Eye (tissue), 1 donor: ENCODE measurements at regions not wholly inside any gene's neighbourhood (a gene's known extent, or its start where the extent isn't known, plus 50 kb on each side); places are given as distances from the start of the nearest gene placed in this dataset.
"Not testable (repeated sequence)": the region's sequence is repeated elsewhere in the genome, so short reads cannot be mapped to it uniquely, and the experiment has no call there.

Experiments used
- DNase-seq: peaks from one replicate; pipeline ENCODE4 v3.0.0-alpha.2; 2015

DNA sequence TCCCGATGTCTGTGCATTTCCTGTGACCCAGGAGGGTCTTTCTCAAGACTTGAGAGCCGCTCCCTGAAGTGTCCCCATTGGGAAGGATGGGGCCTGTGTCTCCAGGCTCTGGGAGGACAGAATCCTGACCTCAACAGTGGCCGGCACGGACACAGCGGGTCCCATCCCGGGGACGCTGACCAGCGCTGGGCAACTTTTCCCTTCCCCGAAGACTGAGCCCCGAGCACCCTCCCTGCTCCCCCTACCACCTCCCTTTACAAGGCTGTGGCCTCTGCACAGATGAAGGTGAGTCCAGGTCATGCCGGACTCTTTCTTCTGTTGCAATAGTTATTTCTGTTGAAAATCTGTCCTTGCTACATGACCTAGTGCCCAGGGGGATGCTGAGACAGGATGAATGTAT is 135.7 kb downstream of the TMEM121 start:
- not testable (repeated sequence) for DNase-seq

DNA sequence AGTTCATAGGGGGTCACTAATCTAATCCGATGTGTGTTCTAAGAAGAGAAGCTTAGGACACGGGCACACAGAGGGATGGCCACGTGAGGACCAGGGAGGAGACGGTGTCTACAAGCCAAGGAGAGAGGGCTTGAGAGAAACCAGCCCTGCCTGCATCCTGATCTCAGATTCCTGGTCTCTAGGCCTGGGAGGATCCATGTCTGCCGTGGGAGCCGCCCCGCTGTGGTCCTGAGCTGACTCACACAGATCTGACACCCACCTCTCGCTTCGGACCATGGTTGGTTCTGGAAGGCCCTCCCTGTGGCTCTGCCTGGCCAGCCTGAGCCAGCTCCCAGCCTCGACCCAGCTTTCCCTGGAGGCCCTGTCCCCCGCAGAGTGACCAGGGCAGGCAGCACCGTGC is 136.2 kb downstream of the TMEM121 start:
- not testable (repeated sequence) for DNase-seq

DNA sequence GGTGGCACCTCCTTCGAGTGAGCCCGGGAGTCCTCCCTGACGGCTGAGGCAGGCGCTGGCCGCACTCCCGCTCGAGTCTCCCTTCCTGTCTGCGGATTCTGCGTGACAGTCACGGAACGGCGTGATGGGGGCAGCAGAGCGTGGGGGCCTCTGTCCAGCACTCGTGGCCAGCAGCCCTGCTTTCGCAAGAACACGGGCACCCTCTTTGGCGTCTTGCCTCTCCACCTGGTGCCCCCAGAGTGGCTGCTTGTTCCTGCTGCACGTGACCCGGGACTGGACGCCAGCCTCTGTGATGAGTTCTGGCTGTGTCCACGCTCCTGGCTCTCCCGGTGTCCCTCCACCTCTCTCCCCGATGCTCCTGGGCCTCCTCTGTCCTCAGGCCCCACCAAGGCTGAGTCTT is 136.9 kb downstream of the TMEM121 start:
- DNase-seq, result not testable (repeated sequence)

DNA sequence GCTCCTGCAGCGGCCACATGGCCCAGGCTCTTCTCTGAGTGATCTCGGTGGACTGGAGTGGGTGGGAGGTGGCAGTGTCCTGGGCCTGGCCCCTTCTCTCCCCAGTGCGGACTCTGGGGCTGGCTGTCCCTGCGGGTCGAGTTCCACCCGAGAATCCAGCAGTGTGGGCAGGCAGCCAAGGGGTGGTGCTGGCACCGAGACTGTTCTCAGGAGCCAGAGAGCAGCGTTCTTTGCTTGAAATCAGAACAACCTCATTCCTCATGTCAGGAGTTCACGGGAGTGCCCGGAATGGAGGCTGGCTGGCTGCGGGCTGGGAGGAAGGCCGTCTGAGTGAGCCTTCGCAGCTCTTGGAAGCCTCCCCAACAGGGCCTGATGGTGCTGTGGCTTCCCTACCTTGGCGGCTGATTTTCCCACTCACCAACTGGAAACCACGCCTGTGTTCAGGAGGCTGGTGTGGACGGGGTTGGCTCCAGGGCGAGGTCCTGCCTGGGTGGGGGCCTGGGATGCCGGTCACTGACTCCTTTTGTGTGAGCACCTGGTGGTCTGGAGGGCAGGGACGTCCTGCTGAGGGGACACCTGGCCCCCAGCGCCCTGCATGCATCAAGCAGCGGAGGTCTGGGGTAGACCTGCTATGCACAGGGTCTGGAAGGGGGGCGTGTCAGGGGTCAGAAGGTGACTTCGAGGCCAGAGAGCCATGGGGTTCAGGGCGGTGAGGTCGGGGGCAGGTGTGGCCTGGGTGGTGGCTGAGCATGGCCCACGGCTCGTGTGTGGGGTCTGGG is 137.6 kb downstream of the TMEM121 start:
- not testable (repeated sequence) for DNase-seq

DNA sequence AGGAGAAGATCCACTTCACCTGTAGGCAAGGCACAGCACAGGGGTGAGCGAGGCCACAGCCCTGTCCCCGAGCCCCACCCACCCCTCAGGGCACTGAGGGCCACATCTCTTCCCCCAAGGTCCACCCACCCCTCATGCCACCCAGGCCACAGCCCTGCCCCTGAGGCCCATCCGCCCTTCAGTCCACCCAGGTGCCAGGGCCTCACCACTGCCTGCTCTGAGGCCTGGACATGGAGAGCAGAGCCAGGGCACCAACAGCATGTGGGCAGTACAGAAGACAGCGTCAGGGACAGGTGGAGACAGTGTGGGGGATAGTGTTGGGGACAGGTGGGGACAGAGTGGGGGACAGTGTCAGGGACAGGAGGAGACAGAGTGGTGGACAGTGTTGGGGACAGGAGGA is 138.3 kb downstream of the TMEM121 start:
- DNase-seq, result no peak

DNA sequence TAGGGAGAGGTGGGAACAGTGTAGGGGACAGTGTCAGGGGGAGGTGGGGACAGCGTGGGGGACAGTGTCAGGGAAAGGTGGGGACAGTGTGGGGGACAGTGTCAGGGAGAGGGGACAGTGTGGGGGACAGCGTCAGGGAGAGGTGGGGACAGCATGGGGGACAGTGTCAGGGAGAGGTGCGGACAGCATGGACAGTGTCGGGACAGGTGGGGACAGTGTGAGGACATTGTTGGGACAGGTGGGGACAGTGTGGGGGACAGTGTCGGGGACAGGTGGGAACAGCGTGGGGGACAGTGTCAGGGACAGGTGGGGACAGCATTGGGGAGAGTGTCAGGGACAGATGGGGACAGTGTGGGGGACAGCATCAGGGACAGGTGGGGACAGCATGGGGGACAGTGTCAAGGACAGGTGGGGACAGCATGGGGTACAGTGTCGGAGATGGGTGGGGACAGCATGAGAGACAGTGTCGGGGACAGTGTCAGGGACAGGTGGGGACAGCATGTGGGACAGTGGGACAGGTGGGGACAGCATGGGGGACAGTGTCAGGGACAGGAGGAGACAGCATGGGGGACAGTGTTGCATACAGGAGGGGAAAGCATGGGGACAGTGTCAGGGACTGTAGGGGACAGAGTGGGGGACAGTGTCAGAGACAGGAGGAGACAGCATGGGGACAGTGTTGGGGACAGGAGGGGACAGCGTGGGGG is 139.0 kb downstream of the TMEM121 start:
- no peak for DNase-seq

DNA sequence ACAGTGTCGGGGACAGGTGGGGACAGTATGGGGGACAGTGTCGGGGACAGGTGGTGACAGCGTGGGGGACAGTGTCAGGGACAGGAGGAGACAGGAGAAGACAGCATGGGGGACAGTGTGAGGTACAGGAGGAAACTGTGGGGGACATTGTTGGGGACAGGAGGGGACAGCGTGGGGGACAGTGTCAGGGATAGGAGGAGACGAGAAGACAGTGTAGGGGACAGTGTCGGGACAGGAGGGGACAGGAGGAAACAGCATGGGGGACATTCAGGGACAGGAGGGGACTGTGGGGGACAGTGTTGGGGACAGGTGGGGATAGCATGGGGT is 139.5 kb downstream of the TMEM121 start:
- no peak for DNase-seq

DNA sequence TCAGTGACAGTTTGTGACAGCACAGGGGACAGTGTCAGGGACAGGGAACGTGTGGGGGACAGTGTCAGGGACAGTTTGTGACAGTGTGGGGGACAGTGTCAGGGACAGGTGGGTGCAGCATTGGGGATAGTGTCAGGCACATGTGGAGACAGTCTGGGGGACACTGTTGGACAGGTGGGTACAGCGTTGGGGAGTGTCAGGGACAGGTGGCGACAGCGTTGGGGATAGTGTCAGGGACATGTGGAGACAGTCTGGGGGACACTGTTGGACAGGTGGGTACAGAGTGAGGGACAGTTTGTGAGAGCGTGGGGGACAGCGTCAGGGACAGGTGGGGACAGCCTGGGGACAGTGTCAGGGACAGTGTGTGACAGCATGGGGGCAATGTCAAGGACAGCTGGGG is 140.0 kb downstream of the TMEM121 start:
- no peak for DNase-seq

DNA sequence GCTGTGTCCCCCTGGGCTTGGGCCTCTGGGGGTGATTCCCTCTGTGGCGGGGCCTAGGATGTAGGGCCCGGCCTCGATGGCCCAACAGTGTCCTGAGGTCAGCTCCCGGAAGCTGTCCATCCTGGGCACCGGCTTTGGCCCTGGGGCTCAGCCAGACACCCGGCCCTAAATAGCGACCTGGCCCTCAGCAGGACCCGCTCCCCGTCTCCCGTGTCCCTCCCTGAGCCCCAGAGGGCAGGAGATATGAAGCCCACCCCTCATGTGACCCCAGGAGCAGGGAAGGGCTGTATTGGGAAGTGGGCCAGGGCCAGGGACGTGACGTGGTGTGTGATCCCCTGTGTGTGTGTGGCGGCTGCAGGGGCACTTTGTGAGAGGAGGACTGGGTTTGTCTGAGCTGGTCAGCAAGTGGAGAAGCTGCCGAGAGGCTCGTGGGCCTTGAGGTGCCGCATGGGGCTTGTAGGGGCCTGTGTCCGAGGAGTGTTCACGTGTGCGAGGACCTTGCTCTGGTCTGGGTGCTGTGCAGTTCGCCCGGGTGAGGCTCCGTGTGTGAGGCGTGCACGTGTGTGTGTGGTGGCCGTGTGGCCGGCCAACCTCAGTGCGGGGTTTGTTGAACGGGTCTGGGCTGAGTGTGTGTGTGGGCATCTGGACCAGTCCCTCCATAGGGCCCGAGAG is 140.7 kb downstream of the TMEM121 start:
- not testable (repeated sequence) for DNase-seq

DNA sequence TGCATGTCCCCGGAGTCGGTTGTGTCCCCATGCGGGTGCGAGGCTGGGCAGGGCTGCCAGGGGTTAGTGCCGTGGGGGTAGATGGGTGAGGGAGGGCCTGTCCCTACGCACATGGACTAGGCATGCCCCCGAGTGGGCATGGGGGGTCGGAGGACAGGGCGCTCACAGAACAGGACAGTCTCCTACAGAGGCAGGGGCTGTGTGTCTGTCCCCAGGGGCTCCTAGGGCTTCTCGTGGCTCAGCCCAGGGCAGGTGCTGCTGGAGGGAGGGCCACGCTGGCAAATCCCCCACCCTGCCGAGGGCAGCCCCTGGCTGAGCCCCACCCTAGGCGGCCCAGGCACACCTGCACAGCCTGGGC is 141.3 kb downstream of the TMEM121 start:
- DNase-seq, result not testable (repeated sequence)

DNA sequence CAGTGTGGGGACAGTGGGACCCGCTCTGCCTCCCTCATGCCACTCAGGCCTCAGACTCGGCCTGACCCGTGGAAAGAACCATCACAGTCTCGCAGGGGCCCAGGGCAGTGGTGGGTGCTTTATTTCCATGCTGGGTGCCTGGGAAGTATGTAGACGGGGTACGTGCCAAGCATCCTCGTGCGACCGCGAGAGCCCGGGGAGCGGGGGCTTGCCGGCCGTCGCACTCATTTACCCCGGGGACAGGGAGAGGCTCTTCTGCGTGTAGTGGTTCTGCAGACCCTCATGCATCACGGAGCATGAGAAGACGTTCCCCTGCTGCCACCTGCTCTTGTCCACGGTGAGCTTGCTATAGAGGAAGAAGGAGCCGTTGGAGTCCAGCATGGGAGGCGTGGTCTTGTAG is 141.6 kb downstream of the TMEM121 start:
- DNase-seq, result not testable (repeated sequence)

DNA sequence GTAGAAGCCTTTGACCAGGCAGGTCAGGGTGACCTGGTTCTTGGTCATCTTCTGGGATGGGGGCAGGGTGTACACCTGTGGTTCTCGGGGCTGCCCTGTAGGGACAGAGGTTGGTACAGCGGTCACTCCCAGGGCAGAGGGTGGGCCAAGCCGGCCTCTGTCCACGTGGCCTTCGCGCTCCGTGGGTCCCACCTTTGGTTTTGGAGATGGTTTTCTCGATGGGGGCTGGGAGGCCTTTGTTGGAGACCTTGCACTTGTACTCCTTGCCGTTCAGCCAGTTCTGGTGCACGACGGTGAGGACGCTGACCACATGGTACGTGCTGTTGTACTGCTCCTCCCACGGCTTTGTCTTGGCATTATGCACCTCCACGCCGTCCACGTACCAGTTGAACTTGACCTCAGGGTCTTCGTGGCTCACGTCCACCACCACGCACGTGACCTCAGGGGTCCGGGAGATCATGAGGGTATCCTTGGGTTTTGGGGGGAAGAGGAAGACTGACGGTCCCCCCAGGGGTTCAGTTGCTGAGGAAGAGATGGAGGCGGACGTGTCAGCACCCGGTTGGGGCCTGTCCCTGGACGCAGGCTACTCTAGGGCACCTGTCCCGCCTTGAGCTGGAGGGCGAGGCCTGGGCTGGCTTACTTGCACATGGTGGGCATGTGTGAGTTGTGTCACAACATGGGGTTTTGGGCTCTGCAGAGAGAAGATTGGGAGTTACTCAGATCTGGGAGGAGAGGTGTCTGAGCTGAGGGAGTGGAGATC is 142.3 kb downstream of the TMEM121 start:
- DNase-seq, result not testable (repeated sequence)

DNA sequence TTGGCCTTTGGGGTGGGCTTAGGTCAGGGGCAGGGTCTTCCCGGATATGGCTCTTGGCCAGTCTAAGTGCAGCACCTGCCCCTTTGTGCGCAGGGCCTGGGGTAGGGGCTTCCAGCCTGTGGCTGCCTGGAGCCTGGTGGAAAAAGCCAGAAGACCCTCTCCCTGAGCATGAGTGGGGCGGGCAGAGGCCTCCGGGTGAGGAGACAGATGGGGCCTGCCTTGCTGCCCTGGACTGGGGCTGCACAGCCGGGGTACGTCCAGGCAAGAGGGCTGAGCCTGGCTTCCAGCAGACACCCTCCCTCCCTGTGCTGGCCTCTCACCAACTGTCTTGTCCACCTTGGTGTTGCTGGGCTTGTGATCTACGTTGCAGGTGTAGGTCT is 142.8 kb downstream of the TMEM121 start:
- DNase-seq, result not testable (repeated sequence)

DNA sequence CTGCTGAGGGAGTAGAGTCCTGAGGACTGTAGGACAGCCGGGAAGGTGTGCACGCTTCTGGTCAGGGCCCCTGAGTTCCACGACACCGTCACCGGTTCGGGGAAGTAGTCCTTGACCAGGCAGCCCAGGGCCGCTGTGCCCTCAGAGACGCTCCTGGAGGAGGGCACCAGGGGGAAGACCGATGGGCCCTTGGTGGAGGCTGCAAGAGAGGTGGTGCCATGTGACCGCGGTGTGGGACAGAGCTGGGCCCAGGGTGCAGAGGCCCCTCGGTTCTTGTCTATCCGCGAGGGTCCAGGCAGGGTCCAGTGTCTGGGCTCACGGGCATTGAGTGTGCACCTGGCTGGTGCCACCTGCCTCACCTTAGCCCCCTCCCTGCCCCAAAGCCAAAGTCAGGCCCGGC is 143.3 kb downstream of the TMEM121 start:
- DNase-seq, result not testable (repeated sequence)

DNA sequence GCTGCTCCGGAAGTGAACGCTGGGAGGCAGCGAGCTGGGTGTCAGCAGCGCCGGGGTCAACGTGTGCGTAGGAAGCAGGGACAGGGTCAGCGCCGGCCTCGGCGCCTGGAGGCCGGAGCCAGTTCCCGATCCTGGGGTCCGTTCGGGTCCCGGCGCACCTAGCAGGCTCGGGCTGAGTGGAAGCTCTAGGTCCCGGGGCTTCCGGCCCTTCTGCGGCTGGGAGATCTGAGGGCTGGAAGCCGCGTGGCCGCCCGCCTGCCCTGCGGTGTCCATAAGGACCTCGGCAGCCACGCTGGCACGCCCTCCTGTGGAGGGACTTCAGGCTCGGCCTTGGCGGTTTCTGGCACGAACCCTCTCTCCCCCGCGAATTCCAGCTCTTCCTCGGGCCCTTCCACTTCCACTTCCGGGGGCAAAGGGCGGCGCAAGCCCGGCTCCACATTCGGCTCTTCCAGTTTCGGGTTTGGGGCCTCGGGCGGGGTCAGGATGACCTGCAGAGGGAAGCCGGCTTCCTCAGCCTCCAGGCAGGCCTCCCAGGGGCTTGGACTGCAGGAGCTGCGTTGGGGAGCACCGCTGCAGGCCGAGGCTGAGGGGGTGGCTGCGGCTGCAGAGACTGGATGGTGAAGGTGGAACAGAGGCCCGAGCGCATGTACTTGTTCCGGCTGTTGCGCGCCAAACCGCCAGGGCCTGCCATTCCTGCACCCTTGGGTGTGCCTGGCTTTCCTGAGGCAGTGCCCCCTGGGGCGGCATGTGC is 146.2 kb downstream of the TMEM121 start:
- not testable (repeated sequence) for DNase-seq

DNA sequence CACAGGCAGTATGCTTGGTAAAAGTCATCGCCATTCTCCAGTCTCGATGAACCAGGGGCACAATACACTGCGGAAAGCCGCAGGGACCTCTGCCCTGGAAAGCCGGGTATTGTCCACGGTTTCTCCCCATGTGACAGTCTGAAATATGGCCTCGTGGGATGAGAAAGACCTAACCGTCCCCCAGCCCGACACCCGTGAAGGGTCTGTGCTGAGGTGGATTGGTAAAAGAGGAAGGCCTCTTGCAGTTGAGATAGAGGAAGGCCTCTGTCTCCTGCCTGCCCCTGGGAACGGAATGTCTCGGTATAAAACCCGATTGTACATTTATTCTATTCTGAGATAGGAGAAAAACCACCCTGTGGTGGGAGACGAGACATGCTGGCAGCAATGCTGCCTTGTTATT is 149.1 kb downstream of the TMEM121 start:
- DNase-seq, result not testable (repeated sequence)

DNA sequence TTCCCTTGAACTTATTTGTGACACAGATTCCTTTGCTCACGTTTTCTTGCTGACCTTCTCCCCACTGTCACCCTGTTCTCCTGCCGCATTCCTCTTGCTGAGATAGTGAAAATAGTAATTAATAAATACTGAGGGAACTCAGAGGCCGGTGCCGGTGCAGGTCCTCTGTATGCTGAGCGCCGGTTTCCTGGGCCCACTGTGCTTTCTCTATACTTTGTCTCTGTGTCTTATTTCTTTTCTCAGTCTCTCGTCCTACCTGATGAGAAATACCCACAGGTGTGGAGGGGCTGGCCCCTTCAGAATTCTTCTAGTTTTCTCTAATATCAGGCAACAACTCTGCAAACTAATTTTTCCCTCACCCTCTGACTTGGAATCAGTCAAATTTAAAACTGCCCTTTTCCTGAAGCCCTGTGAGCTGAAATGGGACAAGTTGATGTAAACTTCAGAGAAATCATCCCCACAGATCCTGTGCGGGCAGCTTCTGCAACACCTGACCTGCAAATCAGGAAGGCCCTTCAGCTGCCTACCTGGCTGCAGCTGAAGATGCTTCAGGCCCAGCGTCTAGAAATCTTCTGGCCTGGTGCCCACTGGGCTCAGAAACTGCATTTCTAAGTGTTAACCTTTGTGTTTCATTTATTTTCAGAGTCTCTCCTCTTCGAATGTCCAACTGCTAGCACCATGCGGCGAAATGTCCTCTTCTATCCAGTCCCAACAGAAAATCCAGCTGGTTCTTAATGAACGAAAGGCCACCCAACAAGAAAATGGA is 149.7 kb downstream of the TMEM121 start:
- not testable (repeated sequence) for DNase-seq

DNA sequence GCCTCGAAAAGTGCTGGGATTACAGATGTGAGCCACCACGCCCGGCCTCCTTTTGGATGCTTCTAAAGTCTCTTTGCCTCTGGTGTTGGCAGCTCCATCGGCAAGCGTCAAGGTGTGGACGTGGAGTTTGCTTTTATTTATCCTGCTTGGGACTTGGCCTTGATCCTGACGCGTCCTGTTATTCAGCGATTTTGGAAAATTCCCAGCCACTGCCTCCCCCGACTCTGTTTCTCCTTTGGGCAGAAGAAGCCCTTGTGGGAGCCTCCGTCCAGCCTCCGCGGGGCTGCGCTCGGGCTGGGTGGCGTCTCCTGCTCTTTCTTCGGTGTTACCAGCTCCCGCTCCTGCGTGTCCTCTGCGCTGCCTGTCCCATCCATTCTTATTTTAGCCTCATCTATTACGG is 151.7 kb downstream of the TMEM121 start:
- not testable (repeated sequence) for DNase-seq

DNA sequence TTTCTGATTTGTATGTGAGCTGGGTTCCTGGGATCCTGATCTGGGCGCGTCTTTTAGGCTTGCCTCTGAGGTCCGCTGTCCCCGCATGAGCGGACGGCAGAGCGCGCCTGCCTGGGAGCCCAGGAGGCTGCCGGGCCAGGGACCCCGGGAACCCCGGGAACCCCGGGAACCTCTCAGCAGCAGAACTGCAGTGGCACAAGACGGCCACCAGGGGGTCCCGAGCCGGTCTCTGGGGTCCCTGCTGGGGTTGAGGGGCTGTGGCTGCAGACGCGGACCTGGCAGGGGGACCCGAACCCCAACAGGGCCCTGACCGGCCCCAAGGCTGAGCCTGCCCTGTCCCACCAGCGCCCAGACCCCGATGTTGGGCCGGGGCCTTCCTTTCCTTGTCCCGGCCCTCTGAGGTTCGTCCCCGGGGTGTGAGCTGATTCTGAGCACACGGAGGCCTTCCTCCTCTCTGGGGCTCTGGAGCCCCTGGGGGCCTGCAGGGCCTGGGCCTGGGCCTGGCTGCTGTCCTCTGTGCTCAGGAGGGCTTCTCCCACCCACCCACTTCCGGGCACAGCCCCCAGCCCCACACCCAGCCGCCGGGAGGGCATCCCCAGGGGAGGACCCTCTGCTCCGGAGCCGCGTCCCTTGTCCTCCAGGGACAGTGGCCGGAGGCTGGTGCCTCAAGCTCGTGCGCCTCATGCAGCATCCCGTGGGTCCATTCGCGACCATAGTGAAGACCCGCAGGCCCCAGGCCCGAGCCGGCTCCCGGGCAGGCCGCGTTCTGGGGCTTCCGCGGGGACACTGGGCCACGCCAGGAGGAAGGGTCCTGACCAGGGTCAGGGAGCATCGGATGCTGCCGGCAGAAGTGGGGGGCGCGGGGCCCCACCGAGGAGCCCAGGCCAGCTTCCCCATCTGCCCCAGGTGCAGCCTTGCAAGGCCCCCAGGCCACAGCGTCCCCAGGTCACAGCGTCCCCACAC is 152.9 kb downstream of the TMEM121 start:
- not testable (repeated sequence) for DNase-seq

DNA sequence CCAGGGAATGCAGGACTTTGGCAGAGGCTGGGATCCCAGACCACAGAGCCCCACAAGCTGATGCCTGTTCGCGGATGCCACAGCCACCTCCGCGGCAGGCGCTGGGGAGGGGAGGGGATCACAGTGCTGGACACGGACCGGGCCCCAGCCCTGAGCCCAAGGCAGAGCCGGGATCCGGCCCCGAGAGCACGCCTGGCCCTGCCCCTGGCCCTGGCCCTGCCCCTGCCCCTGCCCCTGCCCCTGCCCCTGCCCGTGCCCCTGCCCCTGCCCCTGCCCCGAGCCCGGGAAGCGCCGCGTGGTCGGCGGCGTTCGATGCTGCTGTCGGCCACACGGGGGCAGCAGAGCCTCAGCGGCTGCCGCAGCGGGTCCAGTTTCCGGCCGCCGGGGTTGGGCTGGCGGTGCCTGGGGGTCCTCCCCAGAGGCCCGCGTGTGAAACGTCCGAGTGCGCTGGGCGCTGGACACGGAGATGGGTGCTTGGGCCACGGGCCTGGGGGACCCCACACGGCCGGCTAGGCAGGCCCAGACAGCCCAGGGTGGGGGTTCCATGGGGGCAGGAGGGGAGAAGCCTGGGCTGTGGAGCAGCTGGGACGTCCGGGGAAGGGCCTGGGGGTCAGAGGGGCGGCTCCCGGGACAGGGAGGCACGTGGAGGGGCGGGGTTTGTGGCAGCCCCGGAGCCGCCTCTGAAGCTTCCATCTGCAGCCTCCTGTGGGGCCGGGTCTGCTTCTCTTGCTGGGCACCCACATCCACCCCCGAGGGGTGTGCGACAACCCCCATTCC is 153.8 kb downstream of the TMEM121 start:
- DNase-seq, result not testable (repeated sequence)
